Motor neuron (in vitro differentiated cells): ENCODE measurements at regions not wholly inside any gene's neighbourhood (a gene's known extent, or its start where the extent isn't known, plus 50 kb on each side); places are given as distances from the start of the nearest gene placed in this dataset.

ENCODE experiments used
- ATAC-seq, 8 experiments: fragments of 200-7000 bp; cut with Tn5 transposase; replicated peaks in 6 of 8; 2 replicates each; pipeline ENCODE4 v1.8.0; 2021; ENCODE audit warnings: mild to moderate bottlenecking in 8 of 8, moderate library complexity in 8 of 8
- H3K27ac ChIP-seq, 2 donors: fragments of 250-450 bp; sonication (Bioruptor Pico); 2 replicates each; pipeline ENCODE4 v1.9.0; 2021; ENCODE audit warnings: antibody characterized with exemption in 2 of 2, mild to moderate bottlenecking in 2 of 2, moderate library complexity in 1 of 2
- H3K4me1 ChIP-seq, 2 donors: fragments of 250-450 bp; sonication (Bioruptor Pico); replicated peaks in 1 of 2; 2 replicates each; pipeline ENCODE4 v1.6.1; 2021; ENCODE audit warnings: antibody characterized with exemption in 2 of 2, mild to moderate bottlenecking in 2 of 2, moderate library complexity in 1 of 2
- H3K4me3 ChIP-seq, 5 donors: fragments of 250-450 bp; sonication (Bioruptor Pico); 2 replicates each; pipeline ENCODE4 v1.9.0; 2021; ENCODE audit warnings: antibody characterized with exemption in 5 of 5, mild to moderate bottlenecking in 5 of 5, moderate library complexity in 4 of 5
- WGBS, 10 experiments: fragments of 450-650 bp; shearing (Covaris generic); methylation state at CpG; one replicate each; pipeline ENCODE4 v1.0.0; 2022; 5-methylcytosine and 5-hydroxymethylcytosine counted together
- in situ Hi-C, 9 experiments: fragments of 400-800 bp; cut with MboI; loops; one replicate each; pipeline ENCODE4 v1.15.0; 2021; ENCODE audit warnings: low sequenced_read_pairs in 9 of 9, low pct_unique_long_range_greater_than_20kb in 2 of 9; ENCODE audit not compliant: unreplicated experiment in 9 of 9

- Histone ChIP-seq H3K4me3 (no peak overlapping the region), H3K27ac (no peak overlapping the region), H3K4me1 (peaks cover 4 to 6% of the 10 kb centered on the region in 2 donors)
- in situ Hi-C loops, result no loop called here
- ATAC-seq, result no peak
- WGBS, 10 experiments, result 34 to 96% (median 70%) methylated on average over 2 to 7 of the region's 7 CpGs; no CpG with 5 or more reads in 1 of the 10 experiments
Observed at GRCh38 chr1:31127266-31127665, 61.7 kb upstream of the PUM1 start.

GRCh38 chr1:31122741-31123140 lies 57.2 kb upstream of the PUM1 start:
- H3K4me1 ChIP-seq, result peaks cover 6 to 7% of the 10 kb centered on the region in 2 donors
- H3K4me3 ChIP-seq, result no peak overlapping the region
- ATAC-seq, result peak in 5 of 8 experiments; percentile 91 to 98 (median 93)
- WGBS, 10 experiments, result 9 to 65% (median 18%) methylated on average over 2 to 8 of the region's 8 CpGs; no CpG with 5 or more reads in 2 of the 10 experiments
- no peak overlapping the region for H3K27ac ChIP-seq
- in situ Hi-C loops, result no loop called here

GRCh38 chr1:31122101-31122735 lies 56.7 kb upstream of the PUM1 start:
- peaks cover 6 to 7% of the 10 kb centered on the region in 2 donors for H3K4me1 ChIP-seq
- no peak overlapping the region for H3K4me3 ChIP-seq
- in situ Hi-C loops, result no loop called here
- peak overlapping the region in 1 of 2 donors; percentile 5 for H3K27ac ChIP-seq
- peak in 7 of 8 experiments; percentile 8 to 83 (median 37) for ATAC-seq
- WGBS, 10 experiments, result 62 to 90% (median 80%) methylated on average over 1 to 6 of the region's 6 CpGs; no CpG with 5 or more reads in 3 of the 10 experiments

GRCh38 chr1:31120783-31121180 lies 55.3 kb upstream of the PUM1 start:
- Histone ChIP-seq H3K27ac (no peak overlapping the region), H3K4me1 (peaks cover 6 to 7% of the 10 kb centered on the region in 2 donors), H3K4me3 (no peak overlapping the region)
- in situ Hi-C loops, result no loop called here
- 17 to 100% (median 92%) methylated on average over 1 to 3 of the region's 3 CpGs; no CpG with 5 or more reads in 3 of the 10 experiments for WGBS, 10 experiments
- no peak for ATAC-seq

GRCh38 chr1:31116022-31116421 lies 50.5 kb upstream of the PUM1 start:
- no peak for ATAC-seq
- in situ Hi-C loops, result no loop called here
- no peak overlapping the region for H3K4me3 ChIP-seq
- H3K4me1 ChIP-seq, result peaks cover 0 to 7% of the 10 kb centered on the region in 2 donors
- no peak overlapping the region for H3K27ac ChIP-seq
